ENCODE measurements at regions not wholly inside any gene's neighbourhood (a gene's known extent, or its start where the extent isn't known, plus 50 kb on each side); places are given as distances from the start of the nearest gene placed in this dataset.
"Not testable (repeated sequence)": the region's sequence is repeated elsewhere in the genome, so short reads cannot be mapped to it uniquely, and the experiment has no call there.

GRCh38 chr3:182612332-182612731 lies 181.0 kb upstream of the ATP11B start:
- DNase-seq, result no peak

- DNase-seq, result no peak
These were observed 175.8 kb upstream of the ATP11B start for GRCh38 chr3:182617500-182617899.

DNA sequence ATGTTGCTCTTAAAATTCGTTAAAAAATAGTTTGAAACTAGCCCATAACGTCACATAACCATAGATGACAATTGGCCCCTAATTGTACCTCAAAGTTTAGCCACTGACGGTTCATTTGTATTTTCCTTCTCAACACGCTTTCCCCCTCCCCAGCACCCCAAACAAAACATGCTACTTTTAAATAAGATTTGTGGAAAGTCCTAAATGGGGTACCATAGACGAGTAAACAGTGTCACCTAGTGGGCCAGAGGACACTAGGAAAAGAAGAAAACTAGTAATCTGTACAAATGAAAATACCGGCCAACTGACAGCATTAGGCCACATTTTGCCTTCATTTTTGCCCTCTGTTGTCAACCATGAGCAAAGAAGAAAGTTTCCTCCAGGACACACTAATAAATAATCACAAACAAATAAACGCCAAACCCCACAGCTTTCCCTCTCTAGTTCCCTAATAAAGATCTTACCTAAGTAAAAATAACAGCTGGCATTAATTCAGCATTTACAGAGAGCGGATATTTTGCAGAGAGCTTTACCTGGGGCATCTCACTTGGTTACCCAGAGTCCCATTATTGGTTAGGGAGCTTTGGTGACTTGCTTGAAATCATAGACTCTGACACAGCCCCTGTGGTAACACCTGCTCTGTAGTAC lies 175.1 kb upstream of the ATP11B start:
- no peak for DNase-seq

- DNase-seq, result no peak
These were observed 174.2 kb upstream of the ATP11B start for GRCh38 chr3:182618981-182619591.

DNA sequence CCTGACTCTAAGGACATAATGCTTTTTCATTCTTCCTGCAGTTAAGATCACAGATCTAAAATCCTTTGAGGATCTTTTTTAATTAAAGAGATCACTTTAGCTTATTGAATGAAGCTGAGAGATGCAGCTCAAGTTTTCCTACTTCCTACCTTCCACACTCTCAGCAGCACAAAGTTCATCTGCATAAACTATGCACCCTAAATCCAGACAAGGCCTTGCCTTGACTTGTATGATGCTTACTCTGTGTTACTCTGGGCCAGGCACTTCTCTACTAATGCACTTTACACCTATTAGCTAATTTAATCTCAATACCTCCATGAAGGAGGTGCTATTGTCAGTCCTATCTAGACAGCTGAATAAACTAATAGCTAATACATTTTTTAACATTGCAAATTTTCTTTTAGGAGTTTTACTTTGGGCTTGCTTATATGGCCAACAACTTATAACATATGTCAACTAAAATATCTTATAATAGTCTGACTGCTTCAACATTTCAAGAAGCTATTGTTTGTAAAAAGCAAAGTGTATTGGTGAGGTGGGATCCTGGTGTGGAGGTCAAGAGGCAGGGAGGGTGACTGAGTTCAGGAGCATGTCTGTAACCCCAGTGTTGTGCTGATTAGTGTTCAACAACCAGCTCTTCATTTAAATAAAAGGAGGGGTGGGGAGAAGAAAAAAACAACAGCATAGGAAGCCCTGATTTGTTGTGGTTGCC lies 172.4 kb upstream of the ATP11B start:
- DNase-seq, result no peak

GRCh38 chr3:182621435-182622240 lies 171.7 kb upstream of the ATP11B start:
- no peak for DNase-seq

DNA sequence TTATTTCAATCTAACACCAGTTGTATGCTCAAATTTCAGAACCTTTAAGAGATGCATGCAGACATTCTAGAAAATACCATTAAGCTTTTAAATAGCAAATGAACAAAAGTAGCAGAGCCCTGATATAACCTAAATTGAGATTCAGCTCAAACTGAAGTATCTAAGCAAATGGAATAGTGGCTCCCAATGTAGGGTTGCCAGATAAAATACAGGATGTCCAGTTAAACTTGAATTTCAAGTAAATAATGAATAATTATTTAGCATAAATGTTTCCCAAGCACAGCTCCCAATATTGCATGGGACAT lies 171.1 kb upstream of the ATP11B start:
- no peak for DNase-seq

GRCh38 chr3:182626484-182627467 lies 166.5 kb upstream of the ATP11B start:
- DNase-seq, result no peak

DNA sequence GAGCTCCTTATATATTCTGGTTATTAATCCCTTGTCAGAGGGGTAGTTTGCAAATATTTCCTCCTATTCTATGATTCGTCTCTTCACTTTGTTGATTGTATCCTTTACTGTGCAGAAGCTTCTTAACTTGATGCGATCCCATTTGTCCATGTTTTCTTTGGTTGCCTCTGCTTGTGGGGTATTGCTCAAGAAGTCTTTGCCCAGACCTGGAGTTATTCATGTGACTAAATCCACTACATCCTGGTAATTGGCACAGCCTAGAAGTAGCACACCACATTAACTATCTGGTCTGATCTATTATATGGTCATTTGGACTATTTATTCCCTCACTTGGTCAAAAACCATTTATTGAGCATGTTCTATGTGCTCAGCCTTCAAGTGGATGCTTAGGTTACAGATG lies 164.8 kb upstream of the ATP11B start:
- no peak for DNase-seq

DNA sequence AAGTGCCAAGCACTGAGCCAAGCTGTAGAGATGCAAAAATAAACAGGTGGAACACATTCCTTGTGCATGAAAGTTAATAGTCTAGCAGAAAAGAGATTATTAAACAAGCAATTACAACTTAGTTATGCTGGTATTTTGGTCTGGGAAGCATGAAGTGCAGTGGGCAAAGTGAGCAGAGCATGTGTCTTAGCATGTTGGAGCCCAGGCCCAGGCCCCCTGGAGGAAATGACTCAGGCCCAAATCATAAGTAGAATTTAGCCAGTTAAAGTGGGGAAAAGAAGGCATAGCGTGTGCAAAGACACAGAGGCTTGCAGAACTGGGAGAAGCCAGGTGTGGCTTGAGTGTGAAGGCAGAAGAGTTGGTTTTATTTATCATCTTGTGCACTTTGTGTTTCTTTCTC lies 163.8 kb upstream of the ATP11B start:
- no peak for DNase-seq

- DNase-seq, result no peak
These were observed 161.9 kb upstream of the ATP11B start for GRCh38 chr3:182631183-182632076.

DNA sequence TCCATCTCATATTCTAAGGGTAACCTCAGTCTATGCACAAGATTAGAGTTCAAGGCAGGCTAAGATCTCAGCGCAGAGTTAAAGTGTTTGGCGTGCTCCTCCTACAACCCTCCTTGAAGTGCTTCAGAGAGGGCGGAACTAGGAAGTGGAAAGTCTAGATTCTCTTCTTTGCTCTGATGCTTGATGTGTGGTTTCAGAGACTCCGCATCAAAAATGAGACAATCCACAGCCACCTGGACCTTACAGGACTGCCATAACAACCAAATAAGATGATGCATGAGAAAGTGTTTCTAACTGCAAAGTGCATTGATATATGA lies 161.3 kb upstream of the ATP11B start:
- DNase-seq, result no peak

GRCh38 chr3:182633186-182633585 lies 160.1 kb upstream of the ATP11B start:
- DNase-seq, result no peak

GRCh38 chr3:182636646-182637045 lies 156.7 kb upstream of the ATP11B start:
- DNase-seq, result no peak

- no peak for DNase-seq
These were observed 155.8 kb upstream of the ATP11B start for GRCh38 chr3:182637350-182638110.

- no peak for DNase-seq
These were observed 149.3 kb upstream of the ATP11B start for GRCh38 chr3:182644013-182644412.

DNA sequence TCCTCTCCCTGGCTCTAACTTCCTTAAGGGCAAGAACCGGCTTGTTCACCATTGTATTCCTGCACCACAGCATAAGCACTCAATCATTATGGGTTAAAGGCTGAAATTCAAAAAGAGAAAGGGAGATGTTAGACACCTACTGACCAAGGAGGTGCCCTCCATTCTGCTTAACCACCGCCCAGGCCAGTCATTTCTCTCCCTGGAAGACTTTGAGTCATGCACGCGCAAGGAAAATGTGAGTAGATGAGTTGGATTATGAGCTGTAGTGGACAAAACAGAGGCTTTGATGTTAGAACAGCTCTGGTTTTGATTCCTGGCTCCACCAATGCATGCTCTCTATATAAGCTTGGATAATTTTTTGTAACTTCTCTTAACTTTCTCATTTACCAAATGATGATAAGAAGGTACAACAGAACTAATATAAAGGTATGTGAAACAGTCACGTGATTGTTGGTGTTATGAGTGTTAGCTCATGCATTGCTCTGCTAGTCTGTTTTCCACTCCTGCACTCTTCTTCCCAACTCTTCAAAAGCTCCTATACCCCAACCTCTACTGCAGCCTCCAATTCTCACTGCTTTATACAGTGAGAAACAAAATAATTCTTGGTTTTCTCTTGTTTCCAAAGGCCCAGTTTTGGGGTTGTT lies 148.4 kb upstream of the ATP11B start:
- no peak for DNase-seq

- no peak for DNase-seq
These were observed 142.7 kb upstream of the ATP11B start for GRCh38 chr3:182650568-182651128.

- no peak for DNase-seq
These were observed 141.8 kb upstream of the ATP11B start for GRCh38 chr3:182651461-182651860.

DNA sequence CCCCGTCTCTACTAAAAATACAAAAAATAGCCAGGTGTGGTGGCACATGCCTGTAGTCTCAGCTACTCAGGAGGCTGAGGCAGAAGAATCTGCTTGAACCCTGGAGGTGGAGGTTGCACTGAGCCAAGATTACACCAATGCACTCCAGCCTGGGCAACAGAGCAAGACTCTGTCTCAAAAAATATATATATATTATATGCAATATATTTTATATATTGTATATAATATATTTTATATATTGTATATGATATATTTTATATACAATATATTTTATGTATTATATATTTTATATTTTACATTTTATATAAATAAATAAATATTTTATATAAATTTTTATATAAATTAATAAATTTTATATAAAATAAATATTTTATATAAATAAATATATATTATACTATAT lies 140.2 kb upstream of the ATP11B start:
- not testable (repeated sequence) for DNase-seq
